ENCODE measurements at regions not wholly inside any gene's neighbourhood (a gene's known extent, or its start where the extent isn't known, plus 50 kb on each side); places are given as distances from the start of the nearest gene placed in this dataset.

GRCh38 chr1:198907423-198907746, 268.5 kb downstream of the PTPRC start:
- Histone ChIP-seq H2AFZ (ENCODE audit: low read length) (no peak overlapping the region), H2AK5ac (ENCODE audit: low read depth, low read length) (no peak overlapping the region), H3K9me3 (replicated peaks in 1 of 2; ENCODE audit: control insufficient read depth in 2 of 2, insufficient read depth in 1 of 2, low read depth in 1 of 2, low read length in 2 of 2) (no peaks in the 10 kb centered on the region), H3K23ac (ENCODE audit: low read depth, low read length, poor library complexity) (no peak overlapping the region), H2BK120ac (ENCODE audit: low read depth, low read length) (no peak overlapping the region), H2BK5ac (ENCODE audit: low read length) (no peak overlapping the region), H3K4me2 (ENCODE audit: insufficient read depth, low read length, poor library complexity, severe bottlenecking) (no peak overlapping the region), H3K4me1 (ENCODE audit: control insufficient read depth in 2 of 2, insufficient read depth in 1 of 2, low read depth in 1 of 2, low read length in 2 of 2) (peaks cover 2 to 22% of the 10 kb centered on the region in 2 donors), H3K4me3 (ENCODE audit: low read length in 2 of 2) (no peak overlapping the region), H3K4ac (ENCODE audit: low read length) (no peak overlapping the region), H3K27me3 (ENCODE audit: control insufficient read depth in 3 of 3, insufficient read depth in 3 of 3, low read depth in 1 of 3, low read length in 3 of 3) (no peaks in the 10 kb centered on the region), H3K36me3 (replicated peaks in 1 of 2; ENCODE audit: control insufficient read depth in 2 of 2, insufficient read depth in 2 of 2, low read length in 2 of 2) (peaks cover 0 to 14% of the 10 kb centered on the region in 2 donors), H2BK12ac (ENCODE audit: low read length) (no peak overlapping the region), H3K9ac (ENCODE audit: low read depth, low read length, poor library complexity) (no peak overlapping the region), H4K91ac (ENCODE audit: low read depth, low read length, poor library complexity) (no peak overlapping the region), H3K79me1 (ENCODE audit: low read depth, low read length) (no peaks in the 10 kb centered on the region), H4K8ac (ENCODE audit: low read depth, low read length) (no peak overlapping the region), H3K18ac (ENCODE audit: low read length) (no peak overlapping the region), H3K27ac (replicated peaks; ENCODE audit: low read length) (no peak overlapping the region), H3K14ac (ENCODE audit: low read length) (no peak overlapping the region), H2BK15ac (ENCODE audit: low read length) (no peak overlapping the region)
- DNase-seq (ENCODE audit: low spot score), result no peak
- WGBS, 2 donors (ENCODE audit: extremely low coverage in 2 of 2, insufficient read length in 2 of 2, insufficient replicate concordance in 1 of 2), result no CpG with 5 or more reads among the region's 3 CpGs

- H3K4me2 ChIP-seq (ENCODE audit: insufficient read depth, low read length, poor library complexity, severe bottlenecking), result no peak overlapping the region
- no peak overlapping the region for H4K8ac ChIP-seq (ENCODE audit: low read depth, low read length)
- H3K9ac ChIP-seq (ENCODE audit: low read depth, low read length, poor library complexity), result no peak overlapping the region
- H3K27ac ChIP-seq (replicated peaks; ENCODE audit: low read length), result no peak overlapping the region
- WGBS, 2 donors (ENCODE audit: extremely low coverage in 2 of 2, insufficient read length in 2 of 2, insufficient replicate concordance in 1 of 2), result no CpG with 5 or more reads among the region's 3 CpGs
- no peak for DNase-seq (ENCODE audit: low spot score)
- H2BK15ac ChIP-seq (ENCODE audit: low read length), result no peak overlapping the region
- no peak overlapping the region for H3K18ac ChIP-seq (ENCODE audit: low read length)
- no peak overlapping the region for H2AK5ac ChIP-seq (ENCODE audit: low read depth, low read length)
- H3K14ac ChIP-seq (ENCODE audit: low read length), result no peak overlapping the region
- no peak overlapping the region for H3K4me3 ChIP-seq (ENCODE audit: low read length in 2 of 2)
- H3K36me3 ChIP-seq (replicated peaks in 1 of 2; ENCODE audit: control insufficient read depth in 2 of 2, insufficient read depth in 2 of 2, low read length in 2 of 2), result peaks cover 0 to 21% of the 10 kb centered on the region in 2 donors
- H3K4me1 ChIP-seq (ENCODE audit: control insufficient read depth in 2 of 2, insufficient read depth in 1 of 2, low read depth in 1 of 2, low read length in 2 of 2), result peaks cover 0 to 8% of the 10 kb centered on the region in 2 donors
- no peak overlapping the region for H2BK120ac ChIP-seq (ENCODE audit: low read depth, low read length)
- no peak overlapping the region for H2BK5ac ChIP-seq (ENCODE audit: low read length)
- H4K91ac ChIP-seq (ENCODE audit: low read depth, low read length, poor library complexity), result no peak overlapping the region
- H3K23ac ChIP-seq (ENCODE audit: low read depth, low read length, poor library complexity), result no peak overlapping the region
- no peaks in the 10 kb centered on the region for H3K9me3 ChIP-seq (replicated peaks in 1 of 2; ENCODE audit: control insufficient read depth in 2 of 2, insufficient read depth in 1 of 2, low read depth in 1 of 2, low read length in 2 of 2)
- H2AFZ ChIP-seq (ENCODE audit: low read length), result no peak overlapping the region
- H3K4ac ChIP-seq (ENCODE audit: low read length), result no peak overlapping the region
- H3K79me1 ChIP-seq (ENCODE audit: low read depth, low read length), result no peaks in the 10 kb centered on the region
- no peaks in the 10 kb centered on the region for H3K27me3 ChIP-seq (ENCODE audit: control insufficient read depth in 3 of 3, insufficient read depth in 3 of 3, low read depth in 1 of 3, low read length in 3 of 3)
- H2BK12ac ChIP-seq (ENCODE audit: low read length), result no peak overlapping the region
Observed at GRCh38 chr1:198908995-198909394, 270.2 kb downstream of the PTPRC start.

- Histone ChIP-seq H3K23ac (ENCODE audit: low read depth, low read length, poor library complexity) (no peak overlapping the region), H3K27me3 (ENCODE audit: control insufficient read depth in 3 of 3, insufficient read depth in 3 of 3, low read depth in 1 of 3, low read length in 3 of 3) (no peaks in the 10 kb centered on the region), H3K4me2 (ENCODE audit: insufficient read depth, low read length, poor library complexity, severe bottlenecking) (no peak overlapping the region), H3K79me1 (ENCODE audit: low read depth, low read length) (no peaks in the 10 kb centered on the region), H2BK120ac (ENCODE audit: low read depth, low read length) (no peak overlapping the region), H2AFZ (ENCODE audit: low read length) (no peak overlapping the region), H3K4me3 (ENCODE audit: low read length in 2 of 2) (no peak overlapping the region), H2BK12ac (ENCODE audit: low read length) (no peak overlapping the region), H4K91ac (ENCODE audit: low read depth, low read length, poor library complexity) (no peak overlapping the region), H2AK5ac (ENCODE audit: low read depth, low read length) (no peak overlapping the region), H3K27ac (replicated peaks; ENCODE audit: low read length) (no peak overlapping the region), H3K36me3 (replicated peaks in 1 of 2; ENCODE audit: control insufficient read depth in 2 of 2, insufficient read depth in 2 of 2, low read length in 2 of 2) (peaks cover 0 to 28% of the 10 kb centered on the region in 2 donors), H3K9ac (ENCODE audit: low read depth, low read length, poor library complexity) (no peak overlapping the region), H2BK5ac (ENCODE audit: low read length) (no peak overlapping the region), H2BK15ac (ENCODE audit: low read length) (no peak overlapping the region), H3K4ac (ENCODE audit: low read length) (no peak overlapping the region), H3K4me1 (ENCODE audit: control insufficient read depth in 2 of 2, insufficient read depth in 1 of 2, low read depth in 1 of 2, low read length in 2 of 2) (peaks cover 0 to 6% of the 10 kb centered on the region in 2 donors), H3K9me3 (replicated peaks in 1 of 2; ENCODE audit: control insufficient read depth in 2 of 2, insufficient read depth in 1 of 2, low read depth in 1 of 2, low read length in 2 of 2) (no peaks in the 10 kb centered on the region), H4K8ac (ENCODE audit: low read depth, low read length) (no peak overlapping the region), H3K18ac (ENCODE audit: low read length) (no peak overlapping the region), H3K14ac (ENCODE audit: low read length) (no peak overlapping the region)
- no peak for DNase-seq (ENCODE audit: low spot score)
- WGBS, 2 donors (ENCODE audit: extremely low coverage in 2 of 2, insufficient read length in 2 of 2, insufficient replicate concordance in 1 of 2), result no CpG with 5 or more reads among the region's 2 CpGs
Observed at GRCh38 chr1:198909973-198910372, 271.1 kb downstream of the PTPRC start.

GRCh38 chr1:198910816-198911215, 272.0 kb downstream of the PTPRC start:
- Histone ChIP-seq H3K36me3 (replicated peaks in 1 of 2; ENCODE audit: control insufficient read depth in 2 of 2, insufficient read depth in 2 of 2, low read length in 2 of 2) (peaks cover 0 to 32% of the 10 kb centered on the region in 2 donors), H3K27ac (replicated peaks; ENCODE audit: low read length) (no peak overlapping the region), H3K9me3 (replicated peaks in 1 of 2; ENCODE audit: control insufficient read depth in 2 of 2, insufficient read depth in 1 of 2, low read depth in 1 of 2, low read length in 2 of 2) (peaks cover 0 to 2% of the 10 kb centered on the region in 2 donors), H3K4me3 (ENCODE audit: low read length in 2 of 2) (no peak overlapping the region), H2BK12ac (ENCODE audit: low read length) (no peak overlapping the region), H3K4me2 (ENCODE audit: insufficient read depth, low read length, poor library complexity, severe bottlenecking) (no peak overlapping the region), H3K4ac (ENCODE audit: low read length) (no peak overlapping the region), H3K9ac (ENCODE audit: low read depth, low read length, poor library complexity) (no peak overlapping the region), H3K18ac (ENCODE audit: low read length) (no peak overlapping the region), H2AFZ (ENCODE audit: low read length) (no peak overlapping the region), H4K91ac (ENCODE audit: low read depth, low read length, poor library complexity) (no peak overlapping the region), H3K27me3 (ENCODE audit: control insufficient read depth in 3 of 3, insufficient read depth in 3 of 3, low read depth in 1 of 3, low read length in 3 of 3) (no peaks in the 10 kb centered on the region), H2AK5ac (ENCODE audit: low read depth, low read length) (no peak overlapping the region), H3K23ac (ENCODE audit: low read depth, low read length, poor library complexity) (no peak overlapping the region), H2BK15ac (ENCODE audit: low read length) (no peak overlapping the region), H3K4me1 (ENCODE audit: control insufficient read depth in 2 of 2, insufficient read depth in 1 of 2, low read depth in 1 of 2, low read length in 2 of 2) (peaks cover 0 to 6% of the 10 kb centered on the region in 2 donors), H2BK5ac (ENCODE audit: low read length) (no peak overlapping the region), H4K8ac (ENCODE audit: low read depth, low read length) (no peak overlapping the region), H3K79me1 (ENCODE audit: low read depth, low read length) (no peaks in the 10 kb centered on the region), H3K14ac (ENCODE audit: low read length) (no peak overlapping the region), H2BK120ac (ENCODE audit: low read depth, low read length) (no peak overlapping the region)
- DNase-seq (ENCODE audit: low spot score), result no peak
- WGBS, 2 donors (ENCODE audit: extremely low coverage in 2 of 2, insufficient read length in 2 of 2, insufficient replicate concordance in 1 of 2), result no CpG with 5 or more reads among the region's 2 CpGs
